ENCODE measurements at regions not wholly inside any gene's neighbourhood (a gene's known extent, or its start where the extent isn't known, plus 50 kb on each side); places are given as distances from the start of the nearest gene placed in this dataset.

DNA sequence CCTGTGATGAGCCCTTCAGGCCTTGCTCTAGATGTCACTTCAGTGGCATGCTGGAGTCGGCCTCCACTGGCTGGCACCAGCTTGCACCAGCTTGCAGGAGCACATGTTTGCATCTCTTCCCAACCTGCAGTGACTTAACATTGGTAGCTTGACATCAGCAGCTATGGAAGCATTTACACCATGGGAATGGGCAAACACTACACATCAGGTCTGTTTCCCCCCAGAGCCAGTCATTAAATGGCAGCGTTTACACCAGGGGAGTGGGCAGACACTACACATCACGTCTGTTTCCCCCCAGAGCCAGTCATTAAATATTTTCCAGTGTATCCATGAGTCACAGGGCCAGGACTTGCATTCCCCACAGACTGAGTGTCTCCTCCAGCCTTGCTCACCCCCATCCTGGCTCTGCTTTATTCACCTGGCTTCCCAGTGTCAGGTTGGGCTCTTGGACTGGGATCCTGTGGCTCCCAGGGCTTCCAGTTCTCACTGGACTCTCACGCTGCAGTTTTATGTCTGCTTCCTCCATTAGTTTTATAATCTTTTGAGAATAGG is 51.6 kb upstream of the VRK1 start:
- Mint-ChIP-seq H3K4me3 (no peak overlapping the region), H3K27me3 (peaks cover 66% of the 10 kb centered on the region)
- no peak for ATAC-seq

GRCh38 chr14:96746101-96746500 is 51.1 kb upstream of the VRK1 start:
- H3K4me1 Mint-ChIP-seq, result peaks cover 15% of the 10 kb centered on the region
- no peak overlapping the region for H3K4me3 Mint-ChIP-seq
- peaks cover 64% of the 10 kb centered on the region for H3K27me3 Mint-ChIP-seq
- no peaks in the 10 kb centered on the region for H3K36me3 Mint-ChIP-seq
- ATAC-seq, result no peak
- no peaks in the 10 kb centered on the region for H3K9me3 Mint-ChIP-seq
- H3K27ac Mint-ChIP-seq, result no peak overlapping the region

More for the DNA sequence above, 51.6 kb upstream of the VRK1 start:
- Mint-ChIP-seq H3K27ac (no peak overlapping the region), H3K4me1 (peaks cover 16% of the 10 kb centered on the region), H3K9me3 (no peaks in the 10 kb centered on the region), H3K36me3 (no peaks in the 10 kb centered on the region)

GRCh38 chr14:96747006-96747405 is 50.2 kb upstream of the VRK1 start:
- H3K27ac Mint-ChIP-seq, result no peak overlapping the region
- H3K4me1 Mint-ChIP-seq, result peaks cover 6% of the 10 kb centered on the region
- no peak overlapping the region for H3K4me3 Mint-ChIP-seq
- peaks cover 55% of the 10 kb centered on the region for H3K27me3 Mint-ChIP-seq
- no peaks in the 10 kb centered on the region for H3K9me3 Mint-ChIP-seq
- H3K36me3 Mint-ChIP-seq, result no peaks in the 10 kb centered on the region
- no peak for ATAC-seq

All from stimulated activated memory B cell treated with anti-CD40 and anti-IgM and Interleukin-4, amounts not matched to agents 10 μg/mL and 1 μg/mL and 100 μg/mL, for 72 hours (primary cell).